HEK293 (cell line): ENCODE measurements at regions not wholly inside any gene's neighbourhood (a gene's known extent, or its start where the extent isn't known, plus 50 kb on each side); places are given as distances from the start of the nearest gene placed in this dataset.

Experiments used
- CTCF ChIP-seq: fragments of 450-650 bp; formaldehyde crosslinking; IDR thresholded peaks from 2 replicates; pipeline ENCODE4 v1.5.1; 2016; ENCODE audit warnings: missing biosample characterization, missing genetic modification characterization
- RBAK ChIP-seq: fragments of 450-650 bp; formaldehyde crosslinking; IDR thresholded peaks from 2 replicates; pipeline ENCODE4 v1.5.1; 2016; ENCODE audit warnings: missing biosample characterization, missing genetic modification characterization
- TSHZ1 ChIP-seq: fragments of 450-650 bp; formaldehyde crosslinking; IDR thresholded peaks from 2 replicates; pipeline ENCODE4 v1.5.1; 2016; ENCODE audit warnings: missing biosample characterization, missing genetic modification characterization, borderline replicate concordance
- ZNF513 ChIP-seq: fragments of 450-650 bp; IDR thresholded peaks from 2 replicates; pipeline ENCODE4 v1.5.1; 2018; ENCODE audit warnings: missing biosample characterization, missing genetic modification characterization
- ZNF629 ChIP-seq: fragments of 450-650 bp; formaldehyde crosslinking; IDR thresholded peaks from 2 replicates; pipeline ENCODE4 v1.5.1; 2017; ENCODE audit warnings: missing biosample characterization, missing genetic modification characterization
- ZNF792 ChIP-seq: fragments of 450-650 bp; formaldehyde crosslinking; IDR thresholded peaks from 2 replicates; pipeline ENCODE4 v1.5.1; 2016; ENCODE audit warnings: missing biosample characterization, missing genetic modification characterization

- TF ChIP-seq CTCF = no peak
- no peak for TF ChIP-seq TSHZ1 (tag by site-specific recombination)
- TF ChIP-seq ZNF629 = no peak
- no peak for TF ChIP-seq ZNF513 (tag by site-specific recombination)
- no peak for TF ChIP-seq ZNF792 (tag by site-specific recombination)
- no peak for TF ChIP-seq RBAK
Observed at GRCh38 chr15:95968856-95969255, 361.6 kb upstream of the NR2F2 start.
